ENCODE measurements at regions not wholly inside any gene's neighbourhood (a gene's known extent, or its start where the extent isn't known, plus 50 kb on each side); places are given as distances from the start of the nearest gene placed in this dataset.

DNA sequence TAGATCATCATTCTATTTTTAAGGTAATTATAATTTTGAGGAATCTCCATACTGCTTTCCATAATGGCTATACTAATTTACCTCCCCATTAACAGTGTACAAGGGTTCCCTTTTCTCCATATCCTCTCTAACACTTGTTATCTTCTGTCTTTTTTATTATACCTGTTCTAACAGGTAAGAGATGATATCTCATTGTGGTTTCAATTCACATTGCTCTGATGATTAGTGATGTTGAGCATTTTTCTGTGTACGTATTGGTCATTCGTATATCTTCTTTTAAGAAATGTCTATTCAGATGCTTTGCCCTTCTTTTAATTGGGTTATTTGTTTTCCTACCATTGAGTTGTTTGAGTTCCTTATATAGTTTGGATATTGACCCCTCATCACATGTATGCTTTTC is 81.6 kb upstream of the SCAF8 start:
- TF ChIP-seq, protein P1, sequence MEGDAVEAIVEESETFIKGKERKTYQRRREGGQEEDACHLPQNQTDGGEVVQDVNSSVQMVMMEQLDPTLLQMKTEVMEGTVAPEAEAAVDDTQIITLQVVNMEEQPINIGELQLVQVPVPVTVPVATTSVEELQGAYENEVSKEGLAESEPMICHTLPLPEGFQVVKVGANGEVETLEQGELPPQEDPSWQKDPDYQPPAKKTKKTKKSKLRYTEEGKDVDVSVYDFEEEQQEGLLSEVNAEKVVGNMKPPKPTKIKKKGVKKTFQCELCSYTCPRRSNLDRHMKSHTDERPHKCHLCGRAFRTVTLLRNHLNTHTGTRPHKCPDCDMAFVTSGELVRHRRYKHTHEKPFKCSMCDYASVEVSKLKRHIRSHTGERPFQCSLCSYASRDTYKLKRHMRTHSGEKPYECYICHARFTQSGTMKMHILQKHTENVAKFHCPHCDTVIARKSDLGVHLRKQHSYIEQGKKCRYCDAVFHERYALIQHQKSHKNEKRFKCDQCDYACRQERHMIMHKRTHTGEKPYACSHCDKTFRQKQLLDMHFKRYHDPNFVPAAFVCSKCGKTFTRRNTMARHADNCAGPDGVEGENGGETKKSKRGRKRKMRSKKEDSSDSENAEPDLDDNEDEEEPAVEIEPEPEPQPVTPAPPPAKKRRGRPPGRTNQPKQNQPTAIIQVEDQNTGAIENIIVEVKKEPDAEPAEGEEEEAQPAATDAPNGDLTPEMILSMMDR (IDR thresholded peaks at IDR 0.05): no peak
- TF ChIP-seq POLR2A (IDR thresholded peaks at IDR 0.05): no peak

Data from Peyer's patch (tissue), 4 donors.